Stimulated activated CD4-positive, alpha-beta T cell treated with anti-CD3 and anti-CD28 coated beads, Interleukin-4, amount 100 ng/mL, for 4 hours (primary cell): ENCODE measurements at regions not wholly inside any gene's neighbourhood (a gene's known extent, or its start where the extent isn't known, plus 50 kb on each side); places are given as distances from the start of the nearest gene placed in this dataset.

Experiments used
- DNase-seq, 2 experiments: peaks; one replicate each; pipeline ENCODE4 v3.0.0-alpha.2; 2020

DNA sequence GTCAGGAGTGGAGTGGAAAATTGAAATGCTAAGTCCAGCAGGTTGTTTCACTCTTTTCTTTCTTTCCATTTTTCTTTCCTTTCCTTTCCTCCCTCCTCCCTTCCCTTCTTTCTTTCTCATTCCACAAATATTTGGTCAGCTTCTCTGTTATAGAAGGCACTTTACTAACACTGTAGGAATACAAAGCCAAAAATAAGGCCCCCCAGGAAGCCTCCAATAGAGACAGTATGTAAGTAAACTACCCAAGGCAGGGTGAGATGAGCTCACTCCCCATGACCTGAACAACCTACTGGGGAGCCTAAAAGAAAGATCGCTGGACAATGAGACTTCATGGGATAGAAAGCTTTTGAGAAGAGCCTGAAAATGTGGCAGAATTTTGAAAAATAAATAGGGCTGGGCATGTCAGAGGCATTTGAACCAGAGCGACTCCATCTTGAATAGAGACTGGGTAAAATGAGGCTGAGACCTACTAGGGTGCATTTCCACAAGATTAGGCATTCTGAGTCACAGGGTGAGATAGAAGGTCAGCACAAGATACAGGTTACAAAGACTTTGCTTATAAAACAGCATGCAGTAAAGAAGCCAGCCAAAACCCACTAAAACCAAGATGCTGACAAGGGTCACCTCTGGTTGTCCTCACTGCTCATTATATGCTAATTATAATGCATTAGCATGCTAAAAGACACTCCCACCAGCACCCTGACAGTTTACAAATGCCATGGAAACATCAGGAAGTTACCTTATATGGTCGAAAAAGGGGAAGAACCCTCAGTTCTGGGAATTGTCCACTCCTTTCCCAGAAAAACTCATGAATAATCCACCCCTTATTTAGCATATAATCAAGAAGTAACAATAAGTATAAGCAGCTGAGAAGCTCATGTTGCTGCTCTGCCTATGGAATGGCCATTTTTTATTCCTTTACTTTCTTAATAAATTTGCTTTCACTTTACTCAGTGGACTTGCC, 158.9 kb upstream of the EGFLAM start:
- DNase-seq, result no peak

DNA sequence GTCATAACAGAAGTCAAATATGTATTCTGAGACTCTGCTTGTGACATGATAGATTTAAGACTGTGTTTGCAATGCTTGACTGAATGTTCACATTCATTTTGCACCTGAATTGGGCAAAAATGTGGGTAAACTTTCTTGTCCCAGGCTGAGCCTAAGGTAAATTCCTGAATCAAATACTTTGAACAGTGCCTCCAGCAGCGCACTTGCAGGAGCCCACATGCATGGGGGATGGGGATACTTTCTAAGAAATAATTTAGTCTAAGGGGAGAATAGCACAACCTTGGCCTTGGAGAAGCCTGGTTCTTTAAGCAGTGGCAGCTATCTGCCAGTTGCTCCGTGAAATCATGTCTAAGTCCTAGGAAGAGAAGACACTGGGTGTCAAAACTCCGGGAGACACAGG, 163.5 kb upstream of the EGFLAM start:
- DNase-seq, result no peak

DNA sequence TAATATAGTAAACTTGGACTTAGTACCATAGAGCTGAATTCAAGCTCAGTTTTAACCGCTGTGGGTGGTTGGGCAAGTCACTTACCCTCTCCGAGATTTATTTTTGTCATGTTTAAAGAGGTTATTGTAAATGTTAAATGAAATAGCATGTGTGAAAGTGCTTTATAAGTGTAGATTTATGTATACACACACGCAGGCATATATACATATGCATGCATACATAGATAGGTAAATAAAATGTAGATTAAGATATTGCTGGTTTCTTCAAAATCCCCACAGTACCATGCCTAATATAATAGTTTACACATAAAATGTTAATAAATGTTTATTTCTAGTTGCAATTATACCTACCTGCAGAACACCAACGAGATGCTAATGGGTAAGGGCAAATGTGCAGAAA, 164.5 kb upstream of the EGFLAM start:
- no peak for DNase-seq

DNA sequence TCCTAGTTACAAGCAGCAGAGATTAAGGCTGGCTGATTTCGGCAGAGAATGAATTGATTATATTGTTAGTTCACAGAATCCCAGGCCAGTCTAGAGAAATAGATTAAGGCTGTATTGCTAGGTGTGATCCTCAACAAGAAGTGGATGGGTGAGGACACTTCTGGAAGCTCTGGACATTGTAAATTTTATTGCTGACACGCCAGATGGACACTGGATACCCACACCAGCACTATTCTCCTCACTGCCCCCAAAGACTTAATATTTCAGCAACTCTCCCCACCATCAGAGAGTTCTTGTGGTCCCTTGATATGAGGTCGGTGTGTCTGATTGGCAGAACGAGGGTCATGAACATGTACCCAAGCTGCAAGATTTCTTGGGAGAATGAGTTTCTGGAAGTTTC, 171.6 kb upstream of the EGFLAM start:
- no peak for DNase-seq

DNA sequence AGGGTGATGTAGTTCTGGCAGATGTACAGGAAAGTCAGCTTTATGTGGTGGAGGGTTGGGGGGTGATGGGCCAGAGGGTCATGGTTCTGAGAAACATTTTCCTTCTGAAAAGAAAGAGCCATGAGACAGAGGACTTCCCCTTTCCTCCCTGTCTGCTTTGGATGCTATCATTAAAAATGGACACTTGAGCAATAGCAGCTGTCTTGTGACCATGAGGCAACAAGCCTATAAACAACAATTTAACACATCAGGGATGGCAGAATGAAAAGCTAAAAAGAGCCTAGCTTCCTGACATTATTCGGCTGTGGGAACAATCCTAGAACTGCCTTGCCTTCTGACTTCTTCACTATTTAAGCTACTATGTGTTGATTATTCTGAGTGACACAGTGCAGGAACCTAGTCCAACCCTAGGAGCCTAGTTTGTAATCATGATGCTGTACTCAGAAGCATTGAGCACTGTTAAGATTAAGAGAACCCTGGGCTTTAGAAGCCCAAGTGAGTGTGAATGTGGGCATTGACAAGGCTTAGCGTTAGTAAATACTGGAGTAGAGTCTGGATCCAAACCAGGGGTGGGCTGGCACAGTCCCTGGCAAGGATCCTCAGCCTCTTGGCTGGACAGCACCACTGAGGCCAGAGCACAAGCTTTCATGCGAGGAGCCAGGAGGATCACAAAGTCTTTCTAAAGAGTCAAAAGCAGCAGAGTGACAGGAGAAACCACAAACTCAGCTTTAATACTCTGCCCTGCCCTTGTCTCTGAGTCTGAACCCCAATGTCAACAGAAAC, 178.5 kb upstream of the EGFLAM start:
- DNase-seq, result no peak

DNA sequence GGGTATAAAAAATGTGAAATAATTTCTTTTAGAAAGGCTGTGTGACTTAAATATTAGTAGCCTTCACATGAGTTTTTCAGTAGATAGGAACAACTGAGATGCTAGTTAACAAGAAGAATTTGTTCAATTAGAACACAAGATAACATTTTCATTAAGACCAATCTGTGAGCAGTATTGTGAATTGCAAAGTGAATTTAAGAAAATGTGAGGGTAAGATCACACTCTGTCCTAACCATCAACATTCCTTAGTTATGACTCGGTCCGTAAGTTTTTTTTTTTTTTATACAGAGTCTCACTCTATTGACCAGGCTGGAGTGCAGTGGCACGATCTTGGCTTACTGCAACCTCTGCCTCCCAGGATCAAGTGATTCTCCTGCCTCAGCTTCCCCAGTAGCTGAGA, 180.2 kb upstream of the EGFLAM start:
- no peak for DNase-seq

DNA sequence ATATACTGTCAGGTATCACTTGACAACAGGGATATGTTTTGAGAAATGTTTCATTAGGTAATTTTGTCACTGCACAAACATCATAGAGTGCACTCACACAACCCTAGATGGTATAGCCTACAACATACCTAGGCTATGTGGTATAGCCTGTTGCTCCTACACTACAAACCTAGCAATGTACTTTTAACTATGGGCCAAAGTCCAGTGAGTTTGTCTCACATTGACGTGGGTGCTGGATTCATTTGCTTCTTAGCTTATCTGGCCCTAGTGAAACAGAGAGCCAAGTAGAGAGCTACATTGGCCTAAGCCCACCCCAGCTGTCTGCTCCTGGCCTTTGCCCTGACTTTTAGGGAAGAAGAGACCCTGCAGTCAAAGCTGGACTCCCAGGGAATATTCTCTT, 180.7 kb upstream of the EGFLAM start:
- no peak for DNase-seq

DNA sequence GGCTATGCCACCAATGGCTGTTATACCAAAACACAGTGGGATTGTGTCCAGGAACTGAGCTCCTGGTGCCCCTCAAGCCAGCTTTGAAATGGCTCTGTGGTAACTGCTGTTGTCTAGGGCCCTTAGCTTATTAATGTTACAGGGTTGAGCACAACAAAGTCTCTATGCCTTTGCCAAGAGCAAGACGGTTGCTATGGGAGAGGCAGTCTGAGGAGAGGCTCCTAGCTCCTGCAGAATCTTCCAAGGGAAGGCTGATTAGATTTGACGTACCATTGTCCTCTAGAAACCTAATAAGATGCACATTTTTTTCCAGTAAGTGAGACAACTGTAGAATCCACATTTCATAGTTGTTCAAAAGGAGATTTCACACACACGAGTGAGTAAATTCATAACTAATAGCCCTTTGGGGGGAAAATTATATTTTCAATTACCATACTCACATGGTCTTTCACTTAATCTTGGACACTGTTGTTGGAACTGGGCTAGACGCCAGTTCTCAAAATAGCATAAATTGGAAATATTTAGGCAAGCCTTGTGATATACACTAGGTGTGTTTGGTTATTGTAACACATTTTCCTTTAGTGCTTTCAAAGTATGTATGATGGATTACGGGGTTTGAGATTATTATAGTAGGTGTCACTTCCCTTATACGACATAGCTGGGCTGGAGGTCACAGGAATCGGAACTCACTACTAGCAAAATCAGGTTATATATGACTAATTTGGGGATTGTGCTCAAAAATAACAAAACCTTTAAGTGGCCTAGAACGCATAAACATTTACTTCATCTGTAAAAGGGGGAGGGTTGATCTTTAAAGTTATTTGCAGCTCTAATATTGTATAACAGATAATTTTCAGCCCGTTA, 186.3 kb upstream of the EGFLAM start:
- DNase-seq, result no peak

DNA sequence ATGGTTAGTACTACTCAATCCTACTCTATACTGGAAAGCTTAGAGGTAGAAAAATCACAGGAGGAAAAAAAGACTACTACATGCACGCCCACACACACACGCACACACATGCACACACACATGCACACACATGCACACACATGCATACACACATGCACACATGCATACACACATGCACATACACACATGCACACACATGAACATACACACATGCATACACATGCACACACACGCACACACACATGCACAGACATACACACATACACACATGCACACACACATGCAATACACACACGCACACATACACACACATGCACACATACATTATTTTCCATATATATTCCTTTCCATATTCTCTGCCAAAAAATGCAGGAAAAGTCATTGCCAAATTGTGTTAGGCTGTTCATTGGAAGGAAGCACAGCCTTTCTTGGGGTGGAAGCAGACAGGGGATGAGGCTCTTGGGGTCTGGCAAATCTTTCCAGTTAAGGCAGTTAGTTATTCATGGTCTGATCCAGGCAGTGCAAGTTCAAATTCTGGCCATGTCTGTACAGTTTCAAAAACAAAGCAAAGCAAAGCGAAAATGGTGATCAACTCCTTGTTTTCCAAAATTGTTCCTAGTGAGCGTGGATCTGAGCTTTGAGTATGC, 187.9 kb upstream of the EGFLAM start:
- DNase-seq, result no peak

DNA sequence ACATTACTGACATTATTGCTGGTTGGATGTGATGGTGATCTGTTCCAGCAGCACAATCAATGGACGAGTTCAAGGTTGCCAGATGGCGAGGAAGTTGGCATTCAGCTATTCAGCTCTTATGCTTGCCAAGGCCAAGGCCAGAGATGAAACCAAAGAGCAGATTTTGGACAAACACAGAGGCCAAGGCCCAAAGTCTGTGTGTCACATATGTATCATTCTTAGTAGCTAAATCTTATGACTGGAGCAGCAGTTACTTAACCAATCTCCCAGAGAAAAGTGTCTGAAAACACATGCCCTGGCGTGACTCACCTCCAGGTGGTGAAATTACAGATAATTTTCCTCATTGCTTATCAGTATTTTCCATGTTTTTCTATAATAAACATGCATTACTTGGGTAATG, 189.0 kb upstream of the EGFLAM start:
- DNase-seq, result no peak

DNA sequence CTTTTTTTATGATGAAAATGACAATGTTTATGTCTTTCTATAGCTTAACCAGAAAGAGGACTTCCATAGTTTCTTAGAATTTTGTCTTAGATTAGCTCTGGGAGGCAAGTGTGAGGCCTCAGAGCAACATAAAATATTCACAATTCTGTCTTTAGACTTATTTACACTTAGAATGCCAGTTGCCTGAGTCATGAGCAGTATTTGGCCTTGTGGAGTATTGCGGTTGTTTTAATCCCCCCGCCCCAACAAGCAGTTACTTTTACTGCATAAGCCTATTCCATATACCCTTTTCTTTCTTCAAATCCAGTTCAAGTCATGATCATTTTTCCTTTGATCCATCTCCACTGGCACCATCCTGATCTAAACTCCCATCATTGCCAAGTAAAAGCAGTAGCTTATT, 198.0 kb upstream of the EGFLAM start:
- DNase-seq, result no peak

DNA sequence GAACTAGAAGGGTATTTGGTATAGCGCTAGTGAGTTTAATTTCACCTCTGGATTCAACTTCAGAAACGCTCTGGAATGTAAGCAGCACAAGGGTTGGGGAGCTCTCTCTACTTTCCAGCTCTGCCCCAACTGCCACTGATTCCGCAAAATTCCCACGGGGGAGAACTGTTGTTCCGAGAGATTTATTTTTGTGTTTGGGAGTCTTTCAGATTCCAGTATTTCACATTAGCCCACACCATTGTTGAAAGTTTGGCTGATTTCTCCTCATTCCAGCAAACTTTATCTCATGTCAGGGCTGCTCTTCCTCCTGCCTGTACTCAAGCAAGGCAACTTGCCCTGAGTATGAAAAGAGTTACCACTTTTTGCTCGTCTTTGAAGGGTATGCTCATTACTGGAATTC, 198.5 kb upstream of the EGFLAM start:
- DNase-seq, result no peak

DNA sequence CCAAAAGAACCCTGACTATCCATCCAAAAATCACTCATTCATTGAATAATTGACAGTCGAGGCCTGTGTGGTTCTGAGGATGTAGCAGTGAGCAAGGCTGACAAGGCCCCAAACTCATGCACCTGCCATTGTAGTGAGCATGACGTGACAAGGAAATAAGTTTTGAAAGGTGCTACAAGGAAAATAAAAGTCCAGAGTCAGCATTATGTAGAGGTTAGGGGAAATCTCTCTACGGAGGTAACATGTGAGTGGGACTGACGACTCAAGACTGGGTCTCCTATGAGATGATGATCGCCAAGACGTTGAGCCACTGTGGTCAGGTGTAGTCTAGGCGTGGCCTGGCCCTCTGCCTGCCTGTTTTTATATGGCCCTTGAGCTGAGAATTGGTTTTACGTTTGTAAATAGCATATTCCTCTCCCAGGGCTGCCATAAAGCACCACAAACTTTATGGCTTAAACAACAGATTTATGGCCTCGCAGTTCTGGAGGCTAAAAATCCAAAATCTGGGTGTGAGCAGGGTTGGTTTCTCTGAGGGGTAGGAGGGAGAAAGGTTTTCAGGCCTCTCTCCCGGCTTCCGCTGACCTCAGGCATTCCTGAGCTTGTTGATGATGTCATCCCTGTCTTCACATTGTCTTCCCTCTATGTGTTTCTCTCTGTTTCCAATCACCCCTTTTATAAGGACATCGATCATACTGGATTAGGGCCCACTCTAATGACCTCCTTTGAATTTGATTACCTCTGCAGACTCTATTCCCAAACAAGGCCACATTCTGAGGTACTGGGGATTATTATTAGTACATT, 206.4 kb upstream of the EGFLAM start:
- DNase-seq, result no peak

DNA sequence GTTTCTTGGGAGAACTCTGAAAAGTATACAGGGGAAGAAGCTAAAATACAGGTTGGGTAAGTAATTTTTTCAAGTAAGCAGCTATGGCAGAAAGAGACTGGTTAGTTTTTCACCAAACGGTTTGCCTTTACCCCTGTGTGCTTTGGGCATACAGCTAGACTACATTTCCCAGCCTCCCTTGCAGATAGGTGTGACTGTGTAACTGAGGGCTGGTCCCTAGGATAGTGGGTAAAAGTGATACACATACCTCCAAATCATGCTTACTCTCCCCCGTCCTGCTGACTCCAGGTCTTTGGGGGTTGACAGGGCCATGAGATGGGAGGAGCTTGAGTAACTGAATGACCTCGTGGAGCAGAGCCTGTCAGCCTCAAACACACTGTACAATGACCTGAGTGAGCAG, 208.6 kb upstream of the GDNF start:
- no peak for DNase-seq

DNA sequence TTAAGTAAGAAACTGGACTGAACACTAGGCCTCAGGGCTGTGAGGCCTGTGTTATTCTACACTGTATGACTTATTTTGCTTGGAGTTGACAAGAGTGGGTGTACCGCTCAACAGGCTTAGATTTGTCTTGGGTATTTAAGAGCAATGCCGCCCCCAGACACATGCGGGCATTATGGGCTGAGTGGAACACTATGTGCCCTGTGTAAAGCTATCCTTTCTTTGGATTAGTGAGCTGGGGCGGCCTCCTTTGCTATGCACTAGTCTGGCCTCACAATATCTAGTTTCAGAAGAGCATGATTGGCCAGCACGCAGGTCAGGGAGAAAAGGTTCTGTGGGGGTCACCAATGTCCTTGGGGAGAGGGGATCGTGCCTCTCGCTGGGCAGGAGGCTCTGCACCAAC, 206.3 kb upstream of the GDNF start:
- DNase-seq, result no peak

DNA sequence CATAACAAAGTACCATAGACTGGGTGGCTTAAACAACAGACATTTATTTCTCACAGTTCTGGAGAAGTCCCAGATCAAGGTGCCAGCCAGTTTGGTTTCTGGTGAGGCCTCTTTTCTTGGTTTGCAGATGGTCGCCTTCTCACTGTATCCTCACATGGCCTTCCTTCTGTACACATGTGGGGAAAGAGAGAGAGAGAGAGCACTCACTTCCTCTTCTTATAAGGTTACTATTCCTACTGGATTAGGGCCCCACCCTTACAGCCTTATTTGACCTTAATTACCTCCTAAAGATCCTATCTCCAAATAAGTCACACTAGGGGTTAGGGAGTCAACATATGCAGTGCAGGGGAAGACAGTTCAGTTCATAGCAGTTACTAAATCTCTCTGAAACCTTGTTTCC, 205.6 kb upstream of the GDNF start:
- DNase-seq, result no peak

DNA sequence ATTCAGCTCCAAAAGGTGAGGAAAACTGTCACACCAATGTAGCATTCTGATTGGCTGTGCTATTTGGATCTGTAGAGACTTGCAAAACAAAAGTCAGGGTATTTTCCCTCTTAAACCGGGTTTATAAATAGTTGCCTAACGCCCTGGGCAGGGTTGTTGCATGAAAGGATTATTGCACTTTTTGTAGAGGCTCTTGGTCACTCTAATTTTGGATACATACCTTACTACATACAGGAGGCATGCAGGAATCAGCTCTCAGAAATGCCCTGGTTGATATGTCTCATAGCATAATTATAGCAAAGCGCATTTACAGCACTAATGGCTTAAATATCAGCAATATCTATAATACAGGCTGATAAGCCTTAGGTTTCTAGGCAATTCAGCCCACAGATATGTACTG, 200.0 kb upstream of the GDNF start:
- no peak for DNase-seq

DNA sequence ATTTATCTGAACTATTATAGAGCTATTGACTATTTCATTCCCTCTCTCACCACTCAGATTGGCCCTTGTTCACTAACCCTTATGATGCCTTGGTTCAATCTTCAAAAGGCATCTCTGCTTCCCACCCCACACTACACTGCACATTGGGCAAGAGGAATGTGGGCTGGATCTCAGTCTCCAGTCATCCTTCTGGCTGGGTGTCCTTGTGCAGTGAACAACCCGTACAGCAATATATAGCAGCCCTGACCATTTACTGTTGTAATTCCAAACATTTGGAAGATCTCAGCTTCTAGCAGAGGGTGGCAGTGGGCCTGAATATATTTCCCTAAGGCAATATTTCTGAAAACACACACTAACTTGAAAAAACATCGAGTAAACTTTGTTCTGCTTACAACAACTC, 199.2 kb upstream of the GDNF start:
- no peak for DNase-seq

DNA sequence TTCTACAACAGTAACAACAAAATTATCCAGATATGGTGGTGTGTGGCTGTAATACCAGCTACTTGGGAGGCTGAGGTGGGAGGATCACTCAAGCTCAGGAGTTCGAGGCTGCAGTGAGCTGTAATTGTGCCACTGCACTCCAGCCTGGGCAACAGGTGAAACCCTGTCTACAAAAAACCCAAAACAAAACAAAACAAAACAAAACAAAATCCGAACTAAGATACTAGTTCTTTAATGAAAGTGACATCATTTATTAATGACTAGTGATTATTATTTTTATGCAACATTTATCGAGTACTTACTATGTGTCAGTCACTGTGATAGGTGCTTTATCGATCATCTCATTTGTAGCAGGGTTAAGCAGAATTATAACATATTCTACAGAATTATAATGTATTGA, 196.9 kb upstream of the GDNF start:
- DNase-seq, result no peak

DNA sequence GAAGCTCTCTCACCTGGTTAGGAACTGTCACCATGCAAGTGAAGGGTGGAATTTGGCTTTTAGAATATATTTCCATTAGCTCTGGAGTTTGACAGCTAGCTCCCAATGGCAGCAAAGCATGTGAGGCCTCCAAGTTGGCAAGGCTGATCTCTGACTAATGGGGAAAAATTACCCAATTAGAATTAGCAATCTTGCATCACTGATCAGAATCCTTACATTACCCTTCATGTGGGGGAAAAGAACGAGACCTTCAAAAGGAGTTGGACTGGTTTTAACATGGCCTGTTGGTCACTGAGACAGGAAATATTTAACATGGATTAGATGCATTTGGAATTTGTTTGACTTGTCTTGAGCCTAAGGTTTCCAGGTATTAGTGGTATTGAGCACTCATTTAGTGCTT, 192.3 kb upstream of the GDNF start:
- no peak for DNase-seq

DNA sequence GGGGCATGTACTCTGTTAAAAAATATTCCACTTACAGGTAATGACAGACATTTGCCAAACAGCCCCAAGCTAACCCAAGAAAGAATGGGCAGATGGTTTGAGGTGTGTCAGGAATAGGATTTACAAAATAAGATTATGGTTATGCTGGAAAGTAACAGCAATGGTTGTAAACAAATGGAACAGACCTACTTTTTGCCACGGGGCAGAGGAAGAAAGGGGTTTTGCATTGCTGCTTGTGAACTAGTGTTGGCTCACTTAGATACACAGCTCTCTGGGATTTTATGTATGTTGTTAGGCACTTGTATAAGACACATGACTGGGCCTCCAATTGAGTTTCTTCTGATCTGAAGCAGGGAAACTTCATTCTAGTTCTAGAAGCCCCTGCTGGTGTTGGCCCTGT, 191.5 kb upstream of the GDNF start:
- DNase-seq, result no peak
